ENCODE measurements at regions not wholly inside any gene's neighbourhood (a gene's known extent, or its start where the extent isn't known, plus 50 kb on each side); places are given as distances from the start of the nearest gene placed in this dataset.

DNA sequence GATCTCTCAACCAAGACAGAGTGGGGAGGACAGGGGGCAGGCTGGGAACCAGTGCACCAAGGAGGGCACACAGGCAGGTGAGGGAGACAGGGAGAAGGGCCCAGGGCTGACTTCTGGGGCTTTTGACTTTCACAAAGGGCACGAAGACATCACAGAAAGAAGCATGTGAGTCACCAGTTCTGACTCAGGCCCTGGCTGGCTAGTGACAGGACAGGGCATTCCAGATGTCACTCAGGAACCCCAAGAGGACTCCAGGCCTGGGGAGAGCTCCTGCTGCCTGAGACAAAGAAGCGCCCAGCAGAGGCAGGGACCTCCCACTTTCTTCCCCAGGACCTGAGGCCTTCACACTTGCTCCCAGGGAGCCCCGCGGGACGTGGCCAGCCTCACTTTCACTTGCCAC lies 497.2 kb downstream of the BUD13 start (continued):
- TF ChIP-seq ZNF462 (CRISPR knock-in tag; IDR thresholded peaks at IDR 0.05) (no peak), CREB1 (CRISPR knock-in tag; IDR thresholded peaks at IDR 0.05; ENCODE audit: low read depth) (no peak)

GRCh38 chr11:116274521-116274920 lies 498.3 kb downstream of the BUD13 start:
- DNase-seq (ENCODE audit: low spot score) (no peak), ATAC-seq (no peak)
- no peak overlapping the region for H3K27ac ChIP-seq (ENCODE audit: low read depth)
- Mint-ChIP-seq H3K4me1 (0 out of 3 replicates have a peak, but pooled peaks cover 2% of the 10 kb centered on the region), H3K4me3 (no peak overlapping the region), H3K27me3 (ENCODE audit: insufficient read depth, low read depth, poor library complexity) (peaks cover 5% of the 10 kb centered on the region), H3K36me3 (ENCODE audit: low read depth) (no peaks in the 10 kb centered on the region), H3K27ac (no peak overlapping the region), H3K9me3 (no peaks in the 10 kb centered on the region; the same call in 2 of the 3 replicates)
- no peaks in the 10 kb centered on the region for H3K79me2 ChIP-seq (replicated peaks; ENCODE audit: insufficient read depth)
- no peak overlapping the region for H3K4me3 ChIP-seq
- H4K20me1 ChIP-seq (replicated peaks; ENCODE audit: insufficient read depth) = no peaks in the 10 kb centered on the region
- H3K36me3 ChIP-seq (ENCODE audit: insufficient read depth) = no peaks in the 10 kb centered on the region
- no peaks in the 10 kb centered on the region for H3F3A ChIP-seq (replicated peaks; ENCODE audit: low read depth)
- H3K9me2 ChIP-seq (ENCODE audit: insufficient read depth) = no peaks in the 10 kb centered on the region
- no peak overlapping the region for H2AFZ ChIP-seq
- H3K4me1 ChIP-seq (ENCODE audit: insufficient read depth) = no peaks in the 10 kb centered on the region
- no peak overlapping the region for H3K4me2 ChIP-seq
- H3K27me3 ChIP-seq (ENCODE audit: insufficient read depth) = no peaks in the 10 kb centered on the region
- TF ChIP-seq, protein P1, sequence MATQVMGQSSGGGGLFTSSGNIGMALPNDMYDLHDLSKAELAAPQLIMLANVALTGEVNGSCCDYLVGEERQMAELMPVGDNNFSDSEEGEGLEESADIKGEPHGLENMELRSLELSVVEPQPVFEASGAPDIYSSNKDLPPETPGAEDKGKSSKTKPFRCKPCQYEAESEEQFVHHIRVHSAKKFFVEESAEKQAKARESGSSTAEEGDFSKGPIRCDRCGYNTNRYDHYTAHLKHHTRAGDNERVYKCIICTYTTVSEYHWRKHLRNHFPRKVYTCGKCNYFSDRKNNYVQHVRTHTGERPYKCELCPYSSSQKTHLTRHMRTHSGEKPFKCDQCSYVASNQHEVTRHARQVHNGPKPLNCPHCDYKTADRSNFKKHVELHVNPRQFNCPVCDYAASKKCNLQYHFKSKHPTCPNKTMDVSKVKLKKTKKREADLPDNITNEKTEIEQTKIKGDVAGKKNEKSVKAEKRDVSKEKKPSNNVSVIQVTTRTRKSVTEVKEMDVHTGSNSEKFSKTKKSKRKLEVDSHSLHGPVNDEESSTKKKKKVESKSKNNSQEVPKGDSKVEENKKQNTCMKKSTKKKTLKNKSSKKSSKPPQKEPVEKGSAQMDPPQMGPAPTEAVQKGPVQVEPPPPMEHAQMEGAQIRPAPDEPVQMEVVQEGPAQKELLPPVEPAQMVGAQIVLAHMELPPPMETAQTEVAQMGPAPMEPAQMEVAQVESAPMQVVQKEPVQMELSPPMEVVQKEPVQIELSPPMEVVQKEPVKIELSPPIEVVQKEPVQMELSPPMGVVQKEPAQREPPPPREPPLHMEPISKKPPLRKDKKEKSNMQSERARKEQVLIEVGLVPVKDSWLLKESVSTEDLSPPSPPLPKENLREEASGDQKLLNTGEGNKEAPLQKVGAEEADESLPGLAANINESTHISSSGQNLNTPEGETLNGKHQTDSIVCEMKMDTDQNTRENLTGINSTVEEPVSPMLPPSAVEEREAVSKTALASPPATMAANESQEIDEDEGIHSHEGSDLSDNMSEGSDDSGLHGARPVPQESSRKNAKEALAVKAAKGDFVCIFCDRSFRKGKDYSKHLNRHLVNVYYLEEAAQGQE (IDR thresholded peaks at IDR 0.05; ENCODE audit: unreplicated experiment) = no peak
- TF ChIP-seq JUNB (IDR thresholded peaks at IDR 0.05; ENCODE audit: unreplicated experiment) (no peak), ZNF462 (CRISPR knock-in tag; IDR thresholded peaks at IDR 0.05) (no peak), ZNF331 (CRISPR knock-in tag; IDR thresholded peaks at IDR 0.05; ENCODE audit: low read depth) (no peak), EZH2 (IDR thresholded peaks at IDR 0.05; ENCODE audit: low read depth, unreplicated experiment) (no peak)
